Astrocyte (in vitro differentiated cells and primary cell): ENCODE measurements at regions not wholly inside any gene's neighbourhood (a gene's known extent, or its start where the extent isn't known, plus 50 kb on each side); places are given as distances from the start of the nearest gene placed in this dataset.

Experiments
- DNase-seq: peaks from one replicate; pipeline ENCODE4 v3.0.0-alpha.2; 2010; ENCODE audit warnings: low read depth
- FAIRE-seq: peaks from 2 replicates; lab custom pipeline; 2011; peaks lifted over from hg19 to GRCh38; lab: Jason Lieb, UNC
- H2AFZ ChIP-seq: 2 replicates; pipeline ENCODE4 v1.6.0; 2012; ENCODE audit warnings: low read depth, low read length, inconsistent platforms
- H3K27ac ChIP-seq: 2 replicates; pipeline ENCODE4 v1.5.1; 2011; ENCODE audit warnings: low read depth, low read length, inconsistent platforms
- H3K27me3 ChIP-seq: 2 replicates; pipeline ENCODE4 v1.6.0; 2011; ENCODE audit warnings: low read length, inconsistent platforms; ENCODE audit not compliant: insufficient read depth
- H3K36me3 ChIP-seq: 2 replicates; pipeline ENCODE4 v1.5.1; 2011; ENCODE audit warnings: low read length, inconsistent platforms; ENCODE audit not compliant: insufficient read depth
- H3K4me1 ChIP-seq: 2 replicates; pipeline ENCODE4 v1.5.1; 2011; ENCODE audit warnings: low read length, inconsistent platforms; ENCODE audit not compliant: insufficient read depth
- H3K4me2 ChIP-seq: 2 replicates; pipeline ENCODE4 v1.6.0; 2012; ENCODE audit warnings: low read length, inconsistent platforms
- H3K4me3 ChIP-seq: 2 replicates; pipeline ENCODE4 v1.5.1; 2011; ENCODE audit warnings: low read depth, mild to moderate bottlenecking, low read length, inconsistent platforms; ENCODE audit not compliant: insufficient read depth
- H3K79me2 ChIP-seq: 2 replicates; pipeline ENCODE4 v1.6.0; 2012; ENCODE audit warnings: mild to moderate bottlenecking, low read length, inconsistent platforms; ENCODE audit not compliant: insufficient read depth
- H3K9ac ChIP-seq: 2 replicates; pipeline ENCODE4 v1.6.0; 2012; ENCODE audit warnings: mild to moderate bottlenecking, low read length, inconsistent platforms
- H3K9me3 ChIP-seq: 2 replicates; pipeline ENCODE4 v1.5.1; 2012; ENCODE audit warnings: low read depth, mild to moderate bottlenecking, low read length, inconsistent platforms; ENCODE audit not compliant: insufficient read depth
- H4K20me1 ChIP-seq: 2 replicates; pipeline ENCODE4 v1.6.0; 2012; ENCODE audit warnings: low read length, inconsistent platforms; ENCODE audit not compliant: insufficient read depth
- H3K27ac Mint-ChIP-seq: one replicate; pipeline ENCODE4 v1.8.0; 2021; ENCODE audit warnings: mild to moderate bottlenecking, mixed read lengths; ENCODE audit not compliant: unreplicated experiment
- H3K27me3 Mint-ChIP-seq: one replicate; pipeline ENCODE4 v1.8.0; 2021; ENCODE audit warnings: low read depth, mixed read lengths; ENCODE audit not compliant: unreplicated experiment
- H3K36me3 Mint-ChIP-seq: one replicate; pipeline ENCODE4 v1.8.0; 2021; ENCODE audit warnings: low read depth, mixed read lengths; ENCODE audit not compliant: unreplicated experiment
- H3K4me1 Mint-ChIP-seq: one replicate; pipeline ENCODE4 v1.8.0; 2021; ENCODE audit warnings: low read depth, mixed read lengths; ENCODE audit not compliant: unreplicated experiment
- H3K4me3 Mint-ChIP-seq: one replicate; pipeline ENCODE4 v1.8.0; 2021; ENCODE audit warnings: mild to moderate bottlenecking, moderate library complexity, mixed read lengths; ENCODE audit not compliant: unreplicated experiment
- H3K9me3 Mint-ChIP-seq: one replicate; pipeline ENCODE4 v1.8.0; 2021; ENCODE audit warnings: mild to moderate bottlenecking, mixed read lengths; ENCODE audit not compliant: unreplicated experiment
- EZH2 ChIP-seq: IDR thresholded peaks from 2 replicates; pipeline ENCODE4 v1.6.1; 2012; ENCODE audit warnings: mild to moderate bottlenecking, low read length, inconsistent platforms; ENCODE audit not compliant: insufficient read depth
- TF ChIP-seq, protein P1 (sequence below): IDR thresholded peaks from 2 replicates; pipeline ENCODE4 v1.5.1; 2011; ENCODE audit warnings: low read depth, mild to moderate bottlenecking, inconsistent platforms, low read length, moderate library complexity; ENCODE audit not compliant: insufficient read depth

DNA sequence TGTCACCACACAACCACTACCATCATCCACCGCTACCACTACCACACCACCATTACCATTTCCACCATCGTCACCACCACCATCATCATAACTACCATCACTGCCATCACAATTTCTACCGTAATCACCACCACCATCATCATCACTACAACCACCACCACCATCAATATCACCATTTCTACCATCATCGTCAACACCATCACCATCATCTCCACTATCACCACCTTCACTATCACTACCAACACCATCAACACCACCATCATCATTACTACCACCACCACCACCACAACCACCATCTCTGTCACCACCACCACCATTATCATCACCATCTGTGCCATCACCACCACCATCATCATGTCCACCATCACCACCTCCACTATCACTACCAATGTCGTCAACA lies 524.5 kb upstream of the C16orf82 start:
- no peak overlapping the region for H3K27ac Mint-ChIP-seq
- H3K9me3 ChIP-seq, result peaks cover 11% of the 10 kb centered on the region
- no peaks in the 10 kb centered on the region for H3K36me3 ChIP-seq
- no peaks in the 10 kb centered on the region for H3K9me3 Mint-ChIP-seq
- no peaks in the 10 kb centered on the region for H3K4me1 ChIP-seq
- no peaks in the 10 kb centered on the region for H3K27me3 Mint-ChIP-seq
- H3K4me2 ChIP-seq, result no peak overlapping the region
- H3K4me3 ChIP-seq, result no peak overlapping the region
- TF ChIP-seq EZH2, result no peak
- TF ChIP-seq, protein P1, sequence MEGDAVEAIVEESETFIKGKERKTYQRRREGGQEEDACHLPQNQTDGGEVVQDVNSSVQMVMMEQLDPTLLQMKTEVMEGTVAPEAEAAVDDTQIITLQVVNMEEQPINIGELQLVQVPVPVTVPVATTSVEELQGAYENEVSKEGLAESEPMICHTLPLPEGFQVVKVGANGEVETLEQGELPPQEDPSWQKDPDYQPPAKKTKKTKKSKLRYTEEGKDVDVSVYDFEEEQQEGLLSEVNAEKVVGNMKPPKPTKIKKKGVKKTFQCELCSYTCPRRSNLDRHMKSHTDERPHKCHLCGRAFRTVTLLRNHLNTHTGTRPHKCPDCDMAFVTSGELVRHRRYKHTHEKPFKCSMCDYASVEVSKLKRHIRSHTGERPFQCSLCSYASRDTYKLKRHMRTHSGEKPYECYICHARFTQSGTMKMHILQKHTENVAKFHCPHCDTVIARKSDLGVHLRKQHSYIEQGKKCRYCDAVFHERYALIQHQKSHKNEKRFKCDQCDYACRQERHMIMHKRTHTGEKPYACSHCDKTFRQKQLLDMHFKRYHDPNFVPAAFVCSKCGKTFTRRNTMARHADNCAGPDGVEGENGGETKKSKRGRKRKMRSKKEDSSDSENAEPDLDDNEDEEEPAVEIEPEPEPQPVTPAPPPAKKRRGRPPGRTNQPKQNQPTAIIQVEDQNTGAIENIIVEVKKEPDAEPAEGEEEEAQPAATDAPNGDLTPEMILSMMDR, result no peak
- no peaks in the 10 kb centered on the region for H3K79me2 ChIP-seq
- H3K9ac ChIP-seq, result no peak overlapping the region
- no peaks in the 10 kb centered on the region for H4K20me1 ChIP-seq
- FAIRE-seq, result no peak
- DNase-seq, result no peak
- H2AFZ ChIP-seq, result no peak overlapping the region
- no peaks in the 10 kb centered on the region for H3K4me1 Mint-ChIP-seq
- H3K27me3 ChIP-seq, result no peaks in the 10 kb centered on the region
- no peak overlapping the region for H3K4me3 Mint-ChIP-seq
- H3K36me3 Mint-ChIP-seq, result no peaks in the 10 kb centered on the region
- no peak overlapping the region for H3K27ac ChIP-seq

DNA sequence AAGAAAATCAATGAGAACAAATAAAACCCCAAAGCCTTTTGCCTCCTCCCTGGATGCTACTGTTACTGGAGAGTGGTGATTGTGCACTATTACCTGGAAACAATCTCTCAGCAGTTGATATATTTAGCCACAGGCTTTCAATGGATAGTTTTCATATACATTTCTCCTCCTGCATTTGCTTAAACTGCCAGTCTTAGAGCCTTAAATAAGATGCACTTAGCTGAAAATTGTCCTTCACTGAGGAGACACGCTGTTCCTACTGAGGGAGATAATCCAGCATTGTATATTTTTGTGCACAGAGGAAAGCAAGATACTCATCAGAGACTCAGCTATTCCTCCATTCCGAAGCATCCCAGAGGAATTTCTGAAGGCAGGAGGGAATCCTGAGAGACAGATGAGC lies 520.2 kb upstream of the C16orf82 start:
- H3K4me2 ChIP-seq, result no peak overlapping the region
- no peaks in the 10 kb centered on the region for H3K4me1 ChIP-seq
- Mint-ChIP-seq H3K9me3 (peaks cover 3% of the 10 kb centered on the region), H3K4me1 (no peaks in the 10 kb centered on the region), H3K36me3 (no peaks in the 10 kb centered on the region), H3K4me3 (no peak overlapping the region), H3K27me3 (no peaks in the 10 kb centered on the region), H3K27ac (no peak overlapping the region)
- H3K79me2 ChIP-seq, result no peaks in the 10 kb centered on the region
- no peaks in the 10 kb centered on the region for H3K27me3 ChIP-seq
- no peak for DNase-seq
- H3K9me3 ChIP-seq, result peaks cover 13% of the 10 kb centered on the region
- no peak overlapping the region for H3K9ac ChIP-seq
- no peaks in the 10 kb centered on the region for H3K36me3 ChIP-seq
- no peak overlapping the region for H2AFZ ChIP-seq
- no peak for FAIRE-seq
- H4K20me1 ChIP-seq, result no peaks in the 10 kb centered on the region
- TF ChIP-seq, protein P1, result no peak
- no peak for TF ChIP-seq EZH2
- H3K27ac ChIP-seq, result no peak overlapping the region
- H3K4me3 ChIP-seq, result no peak overlapping the region

DNA sequence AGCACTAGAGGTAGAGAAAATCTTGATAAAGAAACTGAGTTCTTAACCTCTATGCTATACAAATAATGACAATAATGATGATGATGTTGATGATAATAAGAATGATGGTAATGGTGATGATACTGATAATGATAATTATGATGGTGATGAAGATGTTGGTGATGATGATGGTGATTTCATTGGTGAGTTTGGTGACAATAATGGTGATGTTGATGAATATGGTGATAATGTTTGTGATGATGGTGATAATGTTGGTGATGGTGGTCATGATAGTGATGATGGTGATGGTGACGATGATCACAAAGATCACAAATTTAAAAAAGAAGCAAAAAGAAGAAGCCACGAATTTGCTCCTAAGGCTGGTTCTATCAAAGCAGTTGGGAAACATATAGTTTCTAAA lies 519.0 kb upstream of the C16orf82 start:
- DNase-seq, result no peak
- H3K9me3 ChIP-seq, result peaks cover 8% of the 10 kb centered on the region
- H3K4me2 ChIP-seq, result no peak overlapping the region
- no peak overlapping the region for H2AFZ ChIP-seq
- H3K27ac ChIP-seq, result no peak overlapping the region
- H3K4me1 ChIP-seq, result no peaks in the 10 kb centered on the region
- Mint-ChIP-seq H3K9me3 (peaks cover 4% of the 10 kb centered on the region), H3K36me3 (no peaks in the 10 kb centered on the region), H3K4me1 (no peaks in the 10 kb centered on the region), H3K27ac (no peak overlapping the region), H3K27me3 (no peaks in the 10 kb centered on the region), H3K4me3 (no peak overlapping the region)
- TF ChIP-seq, protein P1, result no peak
- no peak for TF ChIP-seq EZH2
- no peak for FAIRE-seq
- no peaks in the 10 kb centered on the region for H3K79me2 ChIP-seq
- no peaks in the 10 kb centered on the region for H3K36me3 ChIP-seq
- H3K27me3 ChIP-seq, result no peaks in the 10 kb centered on the region
- no peaks in the 10 kb centered on the region for H4K20me1 ChIP-seq
- H3K4me3 ChIP-seq, result no peak overlapping the region
- no peak overlapping the region for H3K9ac ChIP-seq
